AG04450 (cell line): ENCODE measurements at regions not wholly inside any gene's neighbourhood (a gene's known extent, or its start where the extent isn't known, plus 50 kb on each side); places are given as distances from the start of the nearest gene placed in this dataset.

Source experiments
- CTCF ChIA-PET: fragments of 300-600, 350-600 bp; formaldehyde crosslinking; extraction: SDS; loops from one replicate; lab custom pipeline; 2022; ENCODE audit warnings: antibody characterized with exemption, inconsistent platforms; lab: Charles Lee
- POLR2A ChIA-PET: fragments of 350-600 bp; formaldehyde crosslinking; extraction: SDS; loops from one replicate; lab custom pipeline; 2021; ENCODE audit warnings: antibody characterized with exemption, inconsistent platforms; lab: Yijun Ruan, JAX
- DNase-seq: peaks from one replicate; pipeline ENCODE4 v3.0.0-alpha.2; 2011; ENCODE audit warnings: low read depth, low spot score
- H3K27ac ChIP-seq: one replicate; pipeline ENCODE4 v1.5.1; 2012; ENCODE audit warnings: low read depth, low read length, control low read depth
- H3K27me3 ChIP-seq: one replicate; pipeline ENCODE4 v1.6.0; 2012; ENCODE audit warnings: low read length; ENCODE audit not compliant: control insufficient read depth, insufficient read depth
- H3K4me3 ChIP-seq: 2 replicates; pipeline ENCODE4 v1.5.1; 2011; ENCODE audit warnings: mild to moderate bottlenecking, low read depth, low read length, control low read depth
- H3K9me3 ChIP-seq: 2 replicates; pipeline ENCODE4 v1.5.1; 2012; ENCODE audit warnings: low read length; ENCODE audit not compliant: control insufficient read depth, insufficient read depth
- CTCF ChIP-seq: IDR thresholded peaks from 2 replicates; pipeline ENCODE4 v1.5.1; 2011; ENCODE audit warnings: low read depth, low read length, control low read depth, inconsistent platforms

DNA sequence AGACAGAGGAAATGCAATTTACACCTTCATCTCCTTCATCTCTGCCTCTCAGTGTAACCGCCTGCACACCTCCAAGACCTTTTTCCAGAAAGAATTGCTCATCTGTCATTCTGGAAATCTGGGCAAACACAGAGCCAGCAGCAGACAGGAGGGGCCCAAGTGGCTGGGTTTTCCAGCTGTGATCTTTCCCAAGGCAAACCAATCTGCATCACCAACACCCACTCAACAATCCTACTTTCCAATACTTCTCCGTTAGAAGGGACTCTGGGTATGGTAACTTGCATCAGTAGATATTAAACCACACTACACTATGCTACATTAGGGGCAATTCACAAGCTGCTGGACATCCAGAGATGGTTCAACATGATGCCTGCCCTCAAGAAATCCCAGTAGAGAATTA, 781.8 kb upstream of the AUTS2 start:
- TF ChIP-seq CTCF = no peak
- CTCF ChIA-PET = no interaction called here
- no peak for DNase-seq

DNA sequence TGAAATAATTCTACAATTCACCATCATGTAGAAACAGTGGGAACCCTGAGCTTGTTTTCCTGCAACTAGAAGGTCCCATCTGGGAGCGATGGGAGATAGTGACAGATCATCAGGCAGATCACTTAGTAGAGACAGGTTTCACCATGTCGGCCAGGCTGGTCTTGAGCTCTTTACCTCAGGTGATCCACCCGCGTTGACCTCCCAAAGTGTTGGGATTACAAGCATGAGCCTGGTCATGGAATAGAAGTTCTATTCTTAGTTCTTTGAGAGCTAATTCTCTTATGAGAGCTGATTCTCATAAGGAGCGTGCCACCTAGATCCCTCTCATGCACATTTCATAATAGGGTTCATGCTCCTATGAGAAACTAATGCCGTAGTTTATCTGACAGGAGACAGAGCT, 778.0 kb upstream of the AUTS2 start:
- CTCF ChIA-PET = no interaction called here

More for the DNA sequence above, 781.8 kb upstream of the AUTS2 start:
- Histone ChIP-seq H3K27me3 (no peaks in the 10 kb centered on the region), H3K27ac (no peak overlapping the region), H3K4me3 (no peak overlapping the region), H3K9me3 (peaks cover 7% of the 10 kb centered on the region)
- POLR2A ChIA-PET = no interaction called here

DNA sequence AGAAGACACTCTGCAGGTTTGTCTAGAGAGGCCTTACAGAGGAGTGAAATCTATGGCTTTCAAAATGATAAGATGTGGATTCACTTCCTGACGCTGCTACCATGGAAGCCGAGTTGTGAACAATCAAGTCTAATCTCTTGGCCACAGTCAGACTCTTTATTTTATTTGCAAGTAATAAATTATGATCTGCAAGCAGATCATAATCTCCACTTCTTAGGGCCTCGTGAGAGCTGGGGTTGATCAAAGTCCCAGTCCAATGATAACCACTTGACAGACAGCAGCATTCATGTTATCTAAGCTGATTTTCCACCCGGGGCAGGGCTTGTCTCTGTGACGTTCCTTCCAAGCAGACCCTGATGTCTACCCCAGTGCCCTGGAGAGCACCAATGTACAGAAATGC, 776.4 kb upstream of the AUTS2 start:
- DNase-seq = no peak
- no peak for TF ChIP-seq CTCF
- no peak overlapping the region for H3K4me3 ChIP-seq
- no peaks in the 10 kb centered on the region for H3K27me3 ChIP-seq
- H3K27ac ChIP-seq = no peak overlapping the region
- POLR2A ChIA-PET = no interaction called here
- CTCF ChIA-PET = no interaction called here
- H3K9me3 ChIP-seq = peaks cover 3% of the 10 kb centered on the region; the same call in 1 of the 2 replicates

More for the DNA sequence above, 778.0 kb upstream of the AUTS2 start:
- no peak overlapping the region for H3K27ac ChIP-seq
- peaks cover 3% of the 10 kb centered on the region; the same call in 1 of the 2 replicates for H3K9me3 ChIP-seq
- no peak overlapping the region for H3K4me3 ChIP-seq
- no peak for DNase-seq
- no peak for TF ChIP-seq CTCF
- no peaks in the 10 kb centered on the region for H3K27me3 ChIP-seq
- POLR2A ChIA-PET = no interaction called here

DNA sequence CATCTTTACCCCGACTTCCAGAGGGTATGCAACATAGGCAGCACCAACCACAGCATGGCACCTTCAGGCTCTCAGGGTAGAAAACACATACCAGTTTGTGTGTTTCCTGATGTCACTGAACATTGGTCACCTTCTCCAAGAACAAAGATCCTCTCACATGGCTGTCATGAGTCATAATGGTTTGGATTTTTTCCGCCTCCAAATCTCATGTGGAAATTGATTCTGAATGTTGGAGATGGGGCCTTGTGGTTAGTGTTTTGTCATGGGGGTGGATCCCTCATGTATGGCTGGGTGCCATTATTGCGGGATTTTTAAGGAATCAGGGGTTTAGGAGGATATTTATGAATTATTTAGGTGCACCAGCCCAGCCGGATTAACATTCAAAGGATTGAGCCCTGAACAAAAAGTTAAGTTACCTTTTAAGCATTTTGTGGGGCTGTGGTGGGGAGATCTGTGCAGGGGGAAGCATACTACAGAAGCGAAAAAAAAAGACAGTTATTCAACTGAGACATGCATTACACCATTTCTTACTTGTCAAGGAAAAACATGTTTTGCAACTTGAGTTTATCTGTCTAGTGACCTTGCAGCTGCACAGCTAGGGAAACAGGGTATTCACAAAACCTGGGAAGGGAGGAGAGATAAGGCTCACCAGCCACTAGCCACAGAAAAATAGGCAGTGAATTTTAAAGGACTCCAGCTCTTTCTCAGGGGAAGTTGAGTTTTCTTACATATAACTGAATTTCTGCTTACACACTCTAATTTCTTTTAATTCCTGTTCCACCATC, 774.1 kb upstream of the AUTS2 start:
- no peak for TF ChIP-seq CTCF
- Histone ChIP-seq H3K9me3 (peaks cover 7% of the 10 kb centered on the region), H3K27ac (no peak overlapping the region), H3K27me3 (no peaks in the 10 kb centered on the region), H3K4me3 (no peak overlapping the region)
- no peak for DNase-seq
- ChIA-PET POLR2A (no interaction called here), CTCF (no interaction called here)

DNA sequence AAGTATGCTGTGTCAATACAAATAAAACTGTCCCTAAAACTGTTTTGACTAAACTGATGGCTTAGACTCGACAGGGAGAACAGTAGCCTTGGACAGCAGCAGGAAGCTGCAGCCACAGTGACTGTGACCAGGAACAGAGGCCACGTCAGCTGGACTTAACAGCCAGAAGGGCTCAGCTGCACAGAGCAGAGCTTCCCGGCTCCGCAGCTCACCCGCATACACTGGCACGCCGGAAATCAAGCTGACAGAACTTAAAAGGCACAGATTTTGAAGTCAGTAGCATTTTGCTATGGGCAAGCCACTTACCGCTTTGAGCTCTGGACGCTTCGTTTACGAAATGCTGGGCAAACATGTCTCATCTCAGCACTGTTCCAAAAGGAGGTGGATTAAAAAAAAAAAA, 769.7 kb upstream of the AUTS2 start:
- Histone ChIP-seq H3K27ac (no peak overlapping the region), H3K9me3 (peaks cover 7% of the 10 kb centered on the region), H3K27me3 (no peaks in the 10 kb centered on the region), H3K4me3 (no peak overlapping the region)
- CTCF ChIA-PET = no interaction called here
- DNase-seq = no peak
- POLR2A ChIA-PET = interaction anchor here (0.6 kb wide), 2 partner anchors 13 to 28 kb away, joined by 4 to 10 read pairs; no protein-coding TSS in a partner anchor
- no peak for TF ChIP-seq CTCF
